ENCODE measurements at regions not wholly inside any gene's neighbourhood (a gene's known extent, or its start where the extent isn't known, plus 50 kb on each side); places are given as distances from the start of the nearest gene placed in this dataset.

DNA sequence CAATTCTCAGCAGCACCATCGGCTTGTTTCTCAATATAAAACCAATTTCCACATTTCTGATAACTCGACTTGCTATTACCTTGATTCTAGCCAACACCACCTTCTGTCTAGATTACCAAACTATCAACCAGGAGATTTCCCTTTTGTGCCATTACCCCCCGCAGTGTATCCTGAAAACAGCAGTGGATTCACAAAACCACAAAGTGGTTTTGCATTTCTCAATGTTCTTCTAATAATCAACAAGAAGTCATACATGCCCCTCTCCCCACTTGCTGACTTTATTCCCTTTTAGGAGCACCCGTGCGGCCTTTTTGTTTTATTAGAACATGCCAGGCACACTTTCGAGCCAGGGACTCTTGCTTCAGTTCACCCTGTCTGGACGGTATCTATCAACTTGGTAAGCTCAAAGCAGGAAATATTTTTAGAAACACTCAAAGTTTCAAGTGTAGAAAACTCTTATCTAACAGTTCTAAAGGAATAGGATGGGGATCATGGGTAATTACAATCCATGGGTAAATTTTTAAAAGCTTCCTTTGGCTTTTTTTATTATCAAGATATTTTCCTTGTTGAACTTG lies 967.4 kb downstream of the EFNB2 start:
- TF ChIP-seq, protein P1, sequence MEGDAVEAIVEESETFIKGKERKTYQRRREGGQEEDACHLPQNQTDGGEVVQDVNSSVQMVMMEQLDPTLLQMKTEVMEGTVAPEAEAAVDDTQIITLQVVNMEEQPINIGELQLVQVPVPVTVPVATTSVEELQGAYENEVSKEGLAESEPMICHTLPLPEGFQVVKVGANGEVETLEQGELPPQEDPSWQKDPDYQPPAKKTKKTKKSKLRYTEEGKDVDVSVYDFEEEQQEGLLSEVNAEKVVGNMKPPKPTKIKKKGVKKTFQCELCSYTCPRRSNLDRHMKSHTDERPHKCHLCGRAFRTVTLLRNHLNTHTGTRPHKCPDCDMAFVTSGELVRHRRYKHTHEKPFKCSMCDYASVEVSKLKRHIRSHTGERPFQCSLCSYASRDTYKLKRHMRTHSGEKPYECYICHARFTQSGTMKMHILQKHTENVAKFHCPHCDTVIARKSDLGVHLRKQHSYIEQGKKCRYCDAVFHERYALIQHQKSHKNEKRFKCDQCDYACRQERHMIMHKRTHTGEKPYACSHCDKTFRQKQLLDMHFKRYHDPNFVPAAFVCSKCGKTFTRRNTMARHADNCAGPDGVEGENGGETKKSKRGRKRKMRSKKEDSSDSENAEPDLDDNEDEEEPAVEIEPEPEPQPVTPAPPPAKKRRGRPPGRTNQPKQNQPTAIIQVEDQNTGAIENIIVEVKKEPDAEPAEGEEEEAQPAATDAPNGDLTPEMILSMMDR (IDR thresholded peaks at IDR 0.05): no peak
- TF ChIP-seq EP300 (IDR thresholded peaks at IDR 0.05): no peak

Measured in gastroesophageal sphincter (tissue), 3 donors.